Ishikawa (cell line): ENCODE measurements at regions not wholly inside any gene's neighbourhood (a gene's known extent, or its start where the extent isn't known, plus 50 kb on each side); places are given as distances from the start of the nearest gene placed in this dataset.

Experiments
- CEBPB ChIP-seq: IDR thresholded peaks from 2 replicates; pipeline ENCODE4 v1.6.1; 2012
- CREB1 ChIP-seq: IDR thresholded peaks from 2 replicates; pipeline ENCODE4 v1.6.1; 2012; ENCODE audit warnings: low read depth
- EGR1 ChIP-seq: IDR thresholded peaks from 2 replicates; pipeline ENCODE4 v1.6.1; 2012
- EP300 ChIP-seq: IDR thresholded peaks from 2 replicates; pipeline ENCODE4 v1.6.1; 2012; ENCODE audit warnings: borderline replicate concordance
- FOXM1 ChIP-seq: IDR thresholded peaks from 2 replicates; pipeline ENCODE4 v1.6.1; 2012; ENCODE audit warnings: low read depth, borderline replicate concordance
- NFIC ChIP-seq: IDR thresholded peaks from 2 replicates; pipeline ENCODE4 v1.6.1; 2012
- RAD21 ChIP-seq: IDR thresholded peaks from 2 replicates; pipeline ENCODE4 v1.6.1; 2012; ENCODE audit warnings: low read depth
- TCF12 ChIP-seq: IDR thresholded peaks from 2 replicates; pipeline ENCODE4 v1.6.1; 2012; ENCODE audit warnings: low read depth
- TEAD4 ChIP-seq: IDR thresholded peaks from 2 replicates; pipeline ENCODE4 v1.6.1; 2012
- YY1 ChIP-seq: IDR thresholded peaks from 2 replicates; pipeline ENCODE4 v1.6.1; 2012; ENCODE audit warnings: low read depth
- ZBTB7A ChIP-seq: IDR thresholded peaks from 2 replicates; pipeline ENCODE4 v1.6.1; 2012; ENCODE audit warnings: low read depth
- TF ChIP-seq, protein P1 (sequence below): IDR thresholded peaks from 2 replicates; pipeline ENCODE4 v1.6.1; 2012; ENCODE audit warnings: low read depth, mild to moderate bottlenecking
- TF ChIP-seq, protein P2 (sequence below): IDR thresholded peaks from 2 replicates; pipeline ENCODE4 v1.6.1; 2012
- TF ChIP-seq, protein P3 (sequence below): IDR thresholded peaks from 2 replicates; pipeline ENCODE4 v1.6.1; 2012

DNA sequence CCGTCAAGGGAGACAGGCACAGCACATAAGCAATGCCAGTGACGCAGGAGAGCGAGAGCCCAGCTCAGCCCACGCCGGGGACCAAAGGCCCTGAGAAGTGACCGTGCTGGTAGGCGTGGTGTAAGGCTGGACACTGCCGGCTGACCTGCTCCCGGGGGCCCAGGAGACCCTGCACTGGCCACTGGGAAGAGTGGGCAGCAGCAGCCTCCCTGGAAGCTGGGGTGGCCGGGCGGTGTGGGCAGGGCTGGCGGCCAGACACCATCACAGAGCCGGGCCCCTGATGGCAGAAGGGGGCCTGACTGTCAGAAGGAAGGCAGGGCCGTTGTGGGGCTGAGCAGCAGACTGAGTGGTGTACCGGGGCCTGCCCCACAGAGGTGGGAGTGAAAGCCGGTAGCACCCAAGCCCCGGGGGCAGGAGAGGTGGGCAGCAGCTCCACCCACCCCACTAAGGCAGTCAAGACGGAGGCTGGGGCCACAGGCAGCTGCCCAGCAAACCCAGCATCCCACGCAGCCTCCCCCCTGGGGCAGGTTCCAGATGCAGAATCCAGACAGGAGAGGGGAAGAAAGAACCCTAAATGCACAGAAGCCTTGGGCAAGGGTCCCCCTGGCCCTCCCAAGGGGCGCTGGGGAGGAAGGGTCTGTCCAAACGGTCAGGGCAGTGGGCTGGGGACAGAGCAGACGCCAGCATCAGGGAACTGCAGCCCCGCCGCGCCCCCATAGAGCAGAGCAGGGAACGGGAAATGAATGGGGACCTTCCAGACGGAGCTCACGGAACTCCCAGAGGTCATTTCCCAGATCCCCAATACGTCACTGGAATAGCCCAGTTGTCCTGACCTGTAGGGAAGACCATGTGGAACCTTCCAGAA, 205.2 kb downstream of the BRD1 start:
- no peak for TF ChIP-seq FOXM1

DNA sequence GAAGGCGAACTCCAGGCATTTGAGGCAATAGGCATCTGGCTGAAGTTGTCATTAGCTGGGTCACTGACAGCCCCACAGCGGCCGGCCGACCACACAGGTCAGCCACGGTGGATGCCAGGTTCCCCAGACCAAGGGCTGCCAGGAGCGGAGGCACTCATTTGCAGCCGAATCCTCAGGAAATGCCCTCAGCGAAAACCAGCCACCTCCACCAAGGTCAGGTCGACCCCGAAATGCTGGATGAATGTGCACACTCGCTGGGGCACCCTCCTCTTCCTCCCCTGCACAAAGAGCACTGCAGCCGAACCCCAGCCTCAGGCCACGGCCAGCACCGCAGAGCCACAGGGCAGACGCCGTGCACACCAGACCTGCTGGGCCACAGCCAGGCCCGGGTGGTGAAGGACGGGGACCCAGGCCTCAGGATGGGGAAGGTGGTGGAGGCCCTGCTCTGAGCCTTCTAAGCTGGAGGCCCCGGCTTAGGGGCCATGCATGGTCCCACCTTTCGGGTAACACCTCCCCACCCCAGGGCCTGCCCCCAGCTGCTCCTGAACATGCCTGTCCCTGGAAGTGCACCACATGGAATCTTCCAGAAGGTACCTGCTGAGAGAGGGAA, 206.0 kb downstream of the BRD1 start:
- TF ChIP-seq, protein P1, sequence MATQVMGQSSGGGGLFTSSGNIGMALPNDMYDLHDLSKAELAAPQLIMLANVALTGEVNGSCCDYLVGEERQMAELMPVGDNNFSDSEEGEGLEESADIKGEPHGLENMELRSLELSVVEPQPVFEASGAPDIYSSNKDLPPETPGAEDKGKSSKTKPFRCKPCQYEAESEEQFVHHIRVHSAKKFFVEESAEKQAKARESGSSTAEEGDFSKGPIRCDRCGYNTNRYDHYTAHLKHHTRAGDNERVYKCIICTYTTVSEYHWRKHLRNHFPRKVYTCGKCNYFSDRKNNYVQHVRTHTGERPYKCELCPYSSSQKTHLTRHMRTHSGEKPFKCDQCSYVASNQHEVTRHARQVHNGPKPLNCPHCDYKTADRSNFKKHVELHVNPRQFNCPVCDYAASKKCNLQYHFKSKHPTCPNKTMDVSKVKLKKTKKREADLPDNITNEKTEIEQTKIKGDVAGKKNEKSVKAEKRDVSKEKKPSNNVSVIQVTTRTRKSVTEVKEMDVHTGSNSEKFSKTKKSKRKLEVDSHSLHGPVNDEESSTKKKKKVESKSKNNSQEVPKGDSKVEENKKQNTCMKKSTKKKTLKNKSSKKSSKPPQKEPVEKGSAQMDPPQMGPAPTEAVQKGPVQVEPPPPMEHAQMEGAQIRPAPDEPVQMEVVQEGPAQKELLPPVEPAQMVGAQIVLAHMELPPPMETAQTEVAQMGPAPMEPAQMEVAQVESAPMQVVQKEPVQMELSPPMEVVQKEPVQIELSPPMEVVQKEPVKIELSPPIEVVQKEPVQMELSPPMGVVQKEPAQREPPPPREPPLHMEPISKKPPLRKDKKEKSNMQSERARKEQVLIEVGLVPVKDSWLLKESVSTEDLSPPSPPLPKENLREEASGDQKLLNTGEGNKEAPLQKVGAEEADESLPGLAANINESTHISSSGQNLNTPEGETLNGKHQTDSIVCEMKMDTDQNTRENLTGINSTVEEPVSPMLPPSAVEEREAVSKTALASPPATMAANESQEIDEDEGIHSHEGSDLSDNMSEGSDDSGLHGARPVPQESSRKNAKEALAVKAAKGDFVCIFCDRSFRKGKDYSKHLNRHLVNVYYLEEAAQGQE, result no peak
- TF ChIP-seq, protein P2, sequence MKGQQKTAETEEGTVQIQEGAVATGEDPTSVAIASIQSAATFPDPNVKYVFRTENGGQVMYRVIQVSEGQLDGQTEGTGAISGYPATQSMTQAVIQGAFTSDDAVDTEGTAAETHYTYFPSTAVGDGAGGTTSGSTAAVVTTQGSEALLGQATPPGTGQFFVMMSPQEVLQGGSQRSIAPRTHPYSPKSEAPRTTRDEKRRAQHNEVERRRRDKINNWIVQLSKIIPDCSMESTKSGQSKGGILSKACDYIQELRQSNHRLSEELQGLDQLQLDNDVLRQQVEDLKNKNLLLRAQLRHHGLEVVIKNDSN, result no peak
- no peak for TF ChIP-seq FOXM1
- TF ChIP-seq YY1, result no peak
- no peak for TF ChIP-seq TCF12
- TF ChIP-seq TEAD4, result no peak

DNA sequence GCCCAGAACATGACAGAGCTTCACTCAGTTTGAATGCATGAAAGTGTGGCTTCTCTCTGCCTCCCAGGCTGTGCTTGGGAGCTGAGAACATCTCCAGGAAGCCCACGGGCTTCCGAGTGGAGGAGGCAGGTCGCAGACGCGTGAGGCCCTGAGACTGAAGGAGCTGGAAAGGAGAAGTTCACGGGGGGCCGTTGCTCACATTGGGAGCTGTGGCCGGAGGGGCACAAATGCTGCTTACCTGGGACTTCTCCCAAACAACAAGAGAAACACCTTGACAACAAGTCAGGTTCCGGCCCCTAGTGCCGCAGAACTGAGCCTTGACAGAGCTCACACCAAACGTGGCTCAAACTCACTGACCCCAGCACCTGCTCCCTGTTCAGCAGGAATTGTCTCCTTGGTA, 207.0 kb downstream of the BRD1 start:
- no peak for TF ChIP-seq ZBTB7A
- TF ChIP-seq CEBPB, result no peak
- TF ChIP-seq CREB1, result no peak

DNA sequence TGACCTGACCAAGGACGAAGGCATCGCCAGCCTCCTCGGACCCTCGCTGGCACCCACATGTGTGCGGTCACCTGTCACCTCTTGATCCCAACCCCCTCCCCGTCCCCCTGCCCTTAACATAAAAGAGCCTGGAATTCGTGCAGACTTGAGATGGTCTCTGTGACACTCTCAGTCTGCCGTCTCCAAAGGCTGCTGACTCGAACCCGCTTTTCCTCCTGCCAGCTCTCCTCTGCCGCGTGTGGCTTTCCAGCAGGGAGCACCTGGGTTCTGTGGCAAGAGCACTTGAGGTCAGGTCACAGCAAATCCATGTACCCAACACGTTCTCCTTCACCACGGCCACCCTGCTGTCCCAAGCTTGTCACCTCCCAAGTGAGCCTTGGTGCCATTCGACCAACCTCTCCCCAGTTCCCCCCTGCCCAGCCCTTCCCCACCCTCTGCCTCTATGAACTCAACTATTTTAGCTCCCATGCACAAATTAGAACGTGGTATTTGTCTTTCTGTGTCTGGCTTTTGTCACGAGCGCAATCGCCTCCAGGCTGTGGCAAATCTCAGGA, 207.6 kb downstream of the BRD1 start:
- TF ChIP-seq EGR1 (no peak), TEAD4 (no peak), RAD21 (no peak), CREB1 (no peak)

DNA sequence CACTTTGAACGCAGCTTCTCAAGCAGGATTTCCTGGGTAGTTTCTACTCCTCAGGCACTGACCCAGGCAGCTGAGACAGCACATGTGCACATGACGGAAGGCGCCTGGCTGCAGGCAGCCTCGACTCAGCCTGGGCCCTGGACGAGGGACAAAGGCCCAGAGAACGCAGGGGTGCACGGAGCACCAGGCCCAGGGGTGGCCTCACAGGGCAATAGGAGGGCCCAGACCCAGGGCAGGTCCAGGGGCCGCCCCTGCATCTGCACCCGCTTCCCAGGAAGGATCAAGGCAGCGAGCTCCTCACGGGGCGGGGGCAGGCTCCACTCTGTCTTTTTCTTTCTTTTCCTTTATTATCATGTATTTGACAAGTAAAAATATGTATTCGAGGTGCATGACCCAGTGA, 208.4 kb downstream of the BRD1 start:
- TF ChIP-seq YY1, result no peak
- TF ChIP-seq, protein P1, result no peak
- TF ChIP-seq, protein P3, sequence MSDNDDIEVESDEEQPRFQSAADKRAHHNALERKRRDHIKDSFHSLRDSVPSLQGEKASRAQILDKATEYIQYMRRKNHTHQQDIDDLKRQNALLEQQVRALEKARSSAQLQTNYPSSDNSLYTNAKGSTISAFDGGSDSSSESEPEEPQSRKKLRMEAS, result no peak

DNA sequence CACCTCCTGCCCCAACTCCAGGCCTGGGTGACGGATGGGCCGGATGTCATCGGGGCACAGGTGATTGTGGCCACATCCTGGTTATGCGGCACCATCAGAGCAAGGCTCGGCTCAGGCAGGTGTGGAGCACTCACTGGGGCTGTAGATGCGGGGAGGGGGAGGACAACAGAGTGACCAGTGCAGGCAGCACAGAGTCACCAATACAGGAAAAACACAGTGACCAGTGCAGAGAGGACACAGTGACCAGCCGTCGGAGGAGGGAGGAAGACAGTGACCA, 209.1 kb downstream of the BRD1 start:
- TF ChIP-seq, protein P3, result no peak
- TF ChIP-seq TEAD4 (no peak), CREB1 (no peak), EP300 (no peak), YY1 (no peak), FOXM1 (no peak), CEBPB (no peak), NFIC (no peak), ZBTB7A (no peak), EGR1 (no peak)
- TF ChIP-seq, protein P1, result no peak
- TF ChIP-seq, protein P2, result no peak
